ENCODE measurements at regions not wholly inside any gene's neighbourhood (a gene's known extent, or its start where the extent isn't known, plus 50 kb on each side); places are given as distances from the start of the nearest gene placed in this dataset.

DNA sequence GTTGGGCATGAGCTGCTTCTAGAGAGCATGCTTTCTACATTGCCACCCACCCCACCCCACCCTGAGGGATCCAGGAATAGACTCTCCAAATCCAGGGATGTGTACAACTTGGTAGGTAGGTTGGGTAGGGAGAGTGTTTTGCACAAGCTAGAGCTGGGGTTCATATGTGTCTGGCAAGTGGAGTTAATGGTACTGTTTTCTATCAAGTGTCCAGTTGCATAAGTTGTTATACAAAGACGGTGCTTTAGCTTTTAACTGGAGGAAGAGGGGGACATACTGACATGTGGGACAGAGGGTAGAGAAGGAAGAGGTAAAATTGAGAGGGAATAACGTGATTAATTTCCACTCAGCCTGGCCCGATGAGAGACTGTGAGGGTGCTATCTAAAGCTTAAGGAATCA is 51.0 kb upstream of the TNC start:
- no peak for TF ChIP-seq CTCF (IDR thresholded peaks at IDR 0.05; ENCODE audit: borderline replicate concordance, extremely low read depth, low read length, poor library complexity, severe bottlenecking)
- TF ChIP-seq EZH2 (IDR thresholded peaks at IDR 0.05; ENCODE audit: borderline replicate concordance, low read depth, low read length, severe bottlenecking) = no peak

Data from DND-41 (cell line).